ENCODE measurements at regions not wholly inside any gene's neighbourhood (a gene's known extent, or its start where the extent isn't known, plus 50 kb on each side); places are given as distances from the start of the nearest gene placed in this dataset.

DNA sequence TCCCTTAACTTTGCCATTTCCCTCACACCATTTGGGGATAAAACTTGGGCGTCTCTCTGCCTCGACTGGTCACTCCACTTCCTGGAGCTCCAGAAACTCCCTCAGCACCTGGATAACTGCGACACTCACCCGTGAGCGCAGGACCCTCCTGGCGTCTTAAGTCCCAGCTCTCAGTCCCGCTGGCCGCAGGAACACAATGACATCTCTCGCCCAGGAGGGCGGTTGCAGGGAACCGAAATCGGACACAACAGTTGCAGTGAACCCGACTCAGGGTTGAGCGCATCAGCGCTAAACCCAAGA, 370.9 kb upstream of the SMIM31 start:
- DNase-seq (ENCODE audit: low read depth), result no peak
- no peak overlapping the region for H3K4me3 ChIP-seq (ENCODE audit: low read depth, low read length)
- TF ChIP-seq CTCF (IDR thresholded peaks at IDR 0.05; ENCODE audit: low read depth, low read length, missing control alignments), result no peak

- no peak for TF ChIP-seq CTCF (IDR thresholded peaks at IDR 0.05; ENCODE audit: low read depth, low read length, missing control alignments)
- H3K4me3 ChIP-seq (ENCODE audit: low read depth, low read length), result no peak overlapping the region
- DNase-seq (ENCODE audit: low read depth), result no peak
These were observed 370.3 kb upstream of the SMIM31 start for GRCh38 chr4:164383358-164384220.

GRCh38 chr4:164384416-164384815, 369.5 kb upstream of the SMIM31 start:
- TF ChIP-seq CTCF (IDR thresholded peaks at IDR 0.05; ENCODE audit: low read depth, low read length, missing control alignments), result no peak
- DNase-seq (ENCODE audit: low read depth), result no peak
- H3K4me3 ChIP-seq (ENCODE audit: low read depth, low read length), result no peak overlapping the region

- H3K4me3 ChIP-seq (ENCODE audit: low read depth, low read length), result no peak overlapping the region
- no peak for DNase-seq (ENCODE audit: low read depth)
- no peak for TF ChIP-seq CTCF (IDR thresholded peaks at IDR 0.05; ENCODE audit: low read depth, low read length, missing control alignments)
These were observed 357.5 kb upstream of the SMIM31 start for GRCh38 chr4:164396439-164396838.

GRCh38 chr4:164402554-164402953, 351.4 kb upstream of the SMIM31 start:
- DNase-seq (ENCODE audit: low read depth), result no peak
- H3K4me3 ChIP-seq (ENCODE audit: low read depth, low read length), result no peak overlapping the region
- TF ChIP-seq CTCF (IDR thresholded peaks at IDR 0.05; ENCODE audit: low read depth, low read length, missing control alignments), result no peak

GRCh38 chr4:164405774-164406173, 348.2 kb upstream of the SMIM31 start:
- no peak overlapping the region for H3K4me3 ChIP-seq (ENCODE audit: low read depth, low read length)
- DNase-seq (ENCODE audit: low read depth), result no peak
- no peak for TF ChIP-seq CTCF (IDR thresholded peaks at IDR 0.05; ENCODE audit: low read depth, low read length, missing control alignments)

DNA sequence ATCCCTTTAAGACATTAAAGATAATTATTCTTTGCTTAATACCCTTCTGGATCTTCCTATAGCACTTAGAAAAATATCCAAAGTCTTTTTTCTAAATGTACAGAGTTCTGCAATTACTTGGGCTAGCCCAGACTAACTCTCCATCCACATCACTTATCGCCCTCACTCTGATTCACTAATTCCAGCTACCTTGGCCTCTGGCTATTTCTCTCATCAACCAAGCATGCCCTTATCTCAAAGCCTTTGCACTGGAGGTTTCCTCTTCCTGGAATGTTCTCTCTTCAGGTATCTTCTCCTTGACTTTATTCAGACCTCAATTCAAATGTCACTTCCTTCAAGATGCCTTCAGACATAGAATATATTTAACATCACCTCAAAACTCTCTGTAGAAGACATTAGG, 345.1 kb upstream of the SMIM31 start:
- H3K4me3 ChIP-seq (ENCODE audit: low read depth, low read length), result no peak overlapping the region
- TF ChIP-seq CTCF (IDR thresholded peaks at IDR 0.05; ENCODE audit: low read depth, low read length, missing control alignments), result no peak

More for the DNA sequence above, 345.1 kb upstream of the SMIM31 start:
- no peak for DNase-seq (ENCODE audit: low read depth)
